Tibial nerve (tissue), 4 donors: ENCODE measurements at regions not wholly inside any gene's neighbourhood (a gene's known extent, or its start where the extent isn't known, plus 50 kb on each side); places are given as distances from the start of the nearest gene placed in this dataset.
"Not testable (repeated sequence)": the region's sequence is repeated elsewhere in the genome, so short reads cannot be mapped to it uniquely, and the experiment has no call there.

Source experiments
- DNase-seq, 2 donors: peaks; one replicate each; pipeline ENCODE4 v3.0.0-alpha.2; 2019; ENCODE audit warnings: low spot score in 2 of 2
- H3K27ac ChIP-seq, 4 donors: fragments of 200-600 bp; sonication (generic) in 3 of 4; one replicate each; pipeline ENCODE4 v1.5.1; 2017 to 2019; ENCODE audit warnings: mild to moderate bottlenecking in 1 of 4
- H3K27me3 ChIP-seq, 2 donors: fragments of 200-600 bp; sonication (generic) in 1 of 2; one replicate each; pipeline versions ENCODE4 v1.5.1 to v1.6.0; 2017 to 2019
- H3K36me3 ChIP-seq, 3 donors: fragments of 200-600 bp; sonication (generic); one replicate each; pipeline ENCODE4 v1.5.1; 2018 to 2019
- H3K4me1 ChIP-seq, 4 donors: fragments of 200-600 bp; sonication (generic) in 3 of 4; one replicate each; pipeline ENCODE4 v1.5.1; 2017 to 2019
- H3K4me3 ChIP-seq, 4 donors: fragments of 200-600 bp; sonication (generic) in 3 of 4; one replicate each; pipeline ENCODE4 v1.5.1; 2017 to 2019; ENCODE audit warnings: mild to moderate bottlenecking in 1 of 4, moderate library complexity in 1 of 4
- H3K9me3 ChIP-seq, 4 donors: fragments of 200-600 bp; sonication (generic) in 3 of 4; one replicate each; pipeline ENCODE4 v1.5.1; 2017 to 2019
- EP300 ChIP-seq, 2 donors: sonication (generic); formaldehyde crosslinking; IDR thresholded peaks; one replicate each; pipeline ENCODE4 v1.6.1; 2017; ENCODE audit warnings: antibody characterized with exemption in 2 of 2, mild to moderate bottlenecking in 1 of 2
- POLR2A ChIP-seq, 2 donors: fragments of 450-650 bp; IDR thresholded peaks; one replicate each; pipeline ENCODE4 v1.6.1; 2017; ENCODE audit warnings: antibody characterized with exemption in 2 of 2, mild to moderate bottlenecking in 2 of 2, moderate library complexity in 2 of 2
- WGBS, 2 donors: methylation state at CpG; one replicate each; pipeline ENCODE4 v1.1.5; 2018; 5-methylcytosine and 5-hydroxymethylcytosine counted together
- TF ChIP-seq, protein P1 (sequence below), 5 experiments: fragments of 200-600 bp in 3 of 5; fragments of 450-650 bp in 2 of 5; sonication (generic) in 3 of 5; IDR thresholded peaks; one replicate each; pipeline ENCODE4 v1.5.1; 2016 to 2019; ENCODE audit warnings: antibody characterized with exemption in 5 of 5, mild to moderate bottlenecking in 3 of 5, moderate library complexity in 2 of 5

DNA sequence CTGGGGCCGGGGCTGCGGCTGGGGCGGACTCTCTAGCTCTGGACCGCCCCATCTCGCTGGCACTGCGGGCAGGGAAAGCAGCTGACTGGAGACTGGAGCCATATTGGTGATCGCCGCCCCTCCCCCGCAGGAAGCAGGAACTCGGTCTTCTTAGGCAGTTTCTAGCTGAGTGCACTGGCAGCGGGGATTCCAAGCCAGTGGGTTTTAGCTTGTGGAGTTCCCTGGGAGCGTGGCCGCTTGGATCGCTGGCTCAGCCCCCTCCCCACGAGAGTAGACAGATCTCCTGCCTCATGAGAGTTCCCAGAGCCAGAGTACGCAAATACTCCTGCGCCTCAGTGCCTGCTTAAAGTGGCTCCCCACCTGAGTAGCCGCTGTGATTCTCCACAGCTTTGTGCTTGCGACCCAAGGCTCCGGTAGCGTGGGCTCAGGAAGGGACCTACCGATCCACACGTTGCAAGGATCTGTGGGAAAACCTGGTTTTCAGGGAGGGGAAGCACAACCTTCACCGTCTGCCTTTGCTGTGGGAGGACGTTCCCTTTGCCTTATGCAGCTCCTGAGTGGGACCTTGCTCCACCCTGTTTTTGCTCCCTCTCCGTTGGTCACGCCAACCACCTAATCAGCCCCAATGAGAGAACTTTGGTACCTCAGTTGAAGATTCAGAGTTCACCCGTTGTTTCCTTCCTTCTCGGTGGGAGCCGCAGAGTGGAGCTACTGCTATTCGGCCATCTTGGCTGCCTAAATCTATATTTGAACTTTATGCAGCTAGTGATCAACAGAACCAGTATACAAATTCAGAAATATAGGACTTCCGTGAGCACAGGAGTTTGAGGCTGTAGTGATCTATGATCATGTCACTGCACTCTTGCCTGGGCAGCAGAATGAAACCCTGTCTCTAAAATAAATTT is 803.9 kb upstream of the PCDH10 start:
- H3K4me1 ChIP-seq, result no peaks in the 10 kb centered on the region
- no peaks in the 10 kb centered on the region for H3K27me3 ChIP-seq

DNA sequence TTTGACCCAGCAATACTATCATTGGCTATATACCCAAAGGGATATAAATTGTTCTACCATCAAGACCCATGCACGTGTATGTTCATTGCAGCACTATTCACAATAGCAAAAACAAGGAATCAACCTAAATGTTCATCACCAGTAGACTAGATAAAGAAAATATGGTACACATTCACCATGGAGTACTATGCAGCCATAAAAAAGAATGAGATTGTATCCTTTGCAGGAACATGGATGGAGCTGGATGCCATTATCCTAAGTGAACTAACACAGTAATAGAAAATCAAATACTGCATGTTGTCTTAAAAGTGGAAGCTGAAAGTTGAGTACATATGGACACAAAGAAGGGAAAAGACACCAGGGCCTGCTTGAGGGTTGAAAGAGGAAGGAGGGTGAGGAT is 803.1 kb upstream of the PCDH10 start:
- Histone ChIP-seq H3K27ac (no peak overlapping the region), H3K27me3 (no peaks in the 10 kb centered on the region), H3K4me3 (no peak overlapping the region), H3K36me3 (no peaks in the 10 kb centered on the region), H3K4me1 (no peaks in the 10 kb centered on the region), H3K9me3 (peaks cover 0 to 14% (median 0%) of the 10 kb centered on the region in 4 donors)
- TF ChIP-seq EP300 (IDR thresholded peaks at IDR 0.05), result no peak
- TF ChIP-seq, protein P1, sequence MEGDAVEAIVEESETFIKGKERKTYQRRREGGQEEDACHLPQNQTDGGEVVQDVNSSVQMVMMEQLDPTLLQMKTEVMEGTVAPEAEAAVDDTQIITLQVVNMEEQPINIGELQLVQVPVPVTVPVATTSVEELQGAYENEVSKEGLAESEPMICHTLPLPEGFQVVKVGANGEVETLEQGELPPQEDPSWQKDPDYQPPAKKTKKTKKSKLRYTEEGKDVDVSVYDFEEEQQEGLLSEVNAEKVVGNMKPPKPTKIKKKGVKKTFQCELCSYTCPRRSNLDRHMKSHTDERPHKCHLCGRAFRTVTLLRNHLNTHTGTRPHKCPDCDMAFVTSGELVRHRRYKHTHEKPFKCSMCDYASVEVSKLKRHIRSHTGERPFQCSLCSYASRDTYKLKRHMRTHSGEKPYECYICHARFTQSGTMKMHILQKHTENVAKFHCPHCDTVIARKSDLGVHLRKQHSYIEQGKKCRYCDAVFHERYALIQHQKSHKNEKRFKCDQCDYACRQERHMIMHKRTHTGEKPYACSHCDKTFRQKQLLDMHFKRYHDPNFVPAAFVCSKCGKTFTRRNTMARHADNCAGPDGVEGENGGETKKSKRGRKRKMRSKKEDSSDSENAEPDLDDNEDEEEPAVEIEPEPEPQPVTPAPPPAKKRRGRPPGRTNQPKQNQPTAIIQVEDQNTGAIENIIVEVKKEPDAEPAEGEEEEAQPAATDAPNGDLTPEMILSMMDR (IDR thresholded peaks at IDR 0.05), result no peak
- TF ChIP-seq POLR2A (IDR thresholded peaks at IDR 0.05), result no peak
- 94 to 95% methylated on average over 1 of the region's 1 CpG for WGBS, 2 donors
- DNase-seq, result no peak

More for the DNA sequence above, 803.9 kb upstream of the PCDH10 start:
- Histone ChIP-seq H3K4me3 (no peak overlapping the region), H3K27ac (no peak overlapping the region), H3K9me3 (peaks cover 0 to 14% (median 0%) of the 10 kb centered on the region in 4 donors), H3K36me3 (no peaks in the 10 kb centered on the region)
- DNase-seq, result no peak
- 95 to 97% methylated on average over 25 to 29 of the region's 32 CpGs for WGBS, 2 donors
- no peak for TF ChIP-seq POLR2A (IDR thresholded peaks at IDR 0.05)
- no peak for TF ChIP-seq EP300 (IDR thresholded peaks at IDR 0.05)
- TF ChIP-seq, protein P1 (IDR thresholded peaks at IDR 0.05), result no peak

DNA sequence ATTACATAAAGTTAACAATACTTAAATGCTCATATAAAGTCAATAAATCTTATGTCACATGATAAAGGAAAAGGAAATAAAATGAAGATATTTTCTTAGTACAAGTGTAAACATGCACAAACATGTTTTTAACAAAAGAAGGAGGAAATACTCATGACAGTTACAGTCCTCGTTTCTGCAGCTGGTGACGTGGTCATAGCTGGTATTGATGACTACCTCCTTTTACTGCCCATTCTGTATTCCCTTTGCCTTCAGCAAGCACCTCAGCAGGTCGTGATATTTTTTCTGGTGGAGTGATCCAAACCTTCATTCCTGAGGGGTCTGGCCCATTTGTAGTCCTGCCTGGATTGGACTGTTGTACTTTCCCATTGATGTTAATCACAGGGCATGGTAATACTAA is 797.5 kb upstream of the PCDH10 start:
- not testable (repeated sequence) for H3K27ac ChIP-seq, H3K36me3 ChIP-seq, H3K4me3 ChIP-seq, H3K4me1 ChIP-seq, DNase-seq, H3K27me3 ChIP-seq
- WGBS, 2 donors, result 77 to 82% methylated on average over 3 of the region's 3 CpGs
- peaks cover 0 to 15% (median 0%) of the 10 kb centered on the region in 4 donors for H3K9me3 ChIP-seq

DNA sequence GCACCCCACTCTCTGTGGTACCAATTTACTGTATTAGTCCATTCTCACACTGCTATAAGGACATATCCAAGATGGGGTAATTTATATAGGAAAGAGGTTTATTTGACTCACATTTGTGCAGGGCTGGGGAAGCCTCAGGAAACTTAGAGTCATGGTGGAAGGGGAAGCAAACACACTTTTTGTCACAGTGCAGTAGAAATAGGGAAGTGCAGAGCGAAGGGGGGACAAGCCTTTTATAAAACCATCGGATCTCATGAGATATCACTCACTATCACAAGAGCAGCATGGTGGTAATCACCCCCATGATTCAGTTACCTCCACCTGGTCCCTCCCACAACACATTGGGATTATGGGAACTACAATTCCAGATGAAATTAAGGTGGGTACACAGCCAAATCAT is 766.9 kb upstream of the PCDH10 start:
- Histone ChIP-seq H3K27ac (no peak overlapping the region), H3K9me3 (no peaks in the 10 kb centered on the region), H3K27me3 (no peaks in the 10 kb centered on the region), H3K4me1 (no peaks in the 10 kb centered on the region), H3K4me3 (no peak overlapping the region), H3K36me3 (no peaks in the 10 kb centered on the region)
- 84 to 96% methylated on average over 2 of the region's 2 CpGs for WGBS, 2 donors
- no peak for TF ChIP-seq POLR2A (IDR thresholded peaks at IDR 0.05)
- TF ChIP-seq, protein P1 (IDR thresholded peaks at IDR 0.05), result no peak
- TF ChIP-seq EP300 (IDR thresholded peaks at IDR 0.05), result no peak
- no peak for DNase-seq

DNA sequence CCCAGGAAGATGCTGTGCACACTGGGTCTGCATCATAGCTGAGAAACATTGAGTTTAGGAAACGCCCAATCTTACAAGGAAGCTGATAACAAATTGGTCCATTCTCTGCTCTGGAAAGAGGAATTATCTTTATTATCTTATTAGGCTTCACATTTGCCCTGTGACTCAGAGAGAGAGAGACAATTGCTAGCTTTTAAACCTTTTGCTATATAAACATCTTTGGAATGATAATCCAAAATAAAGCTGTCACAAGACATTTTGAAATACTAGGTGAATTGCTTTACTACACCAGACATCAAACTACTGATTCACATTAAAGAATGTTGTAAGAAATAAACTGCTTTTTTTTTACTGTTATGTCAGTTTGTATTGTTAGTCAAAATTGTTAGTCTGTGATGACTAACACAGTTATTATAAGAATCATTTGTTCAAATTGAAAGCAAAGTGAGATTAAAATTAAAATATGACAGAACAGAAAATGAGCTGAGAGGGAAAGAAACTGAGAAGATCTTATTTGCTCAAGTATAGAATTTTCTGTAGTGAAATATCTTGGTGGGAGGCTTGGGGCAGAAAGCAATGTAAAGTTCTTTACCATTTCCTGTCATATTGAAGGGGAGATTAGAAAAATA is 765.4 kb upstream of the PCDH10 start:
- H3K4me3 ChIP-seq, result no peak overlapping the region
- no peak overlapping the region for H3K27ac ChIP-seq
- no peaks in the 10 kb centered on the region for H3K36me3 ChIP-seq
- H3K9me3 ChIP-seq, result no peaks in the 10 kb centered on the region
- no peak for TF ChIP-seq POLR2A (IDR thresholded peaks at IDR 0.05)
- TF ChIP-seq, protein P1 (IDR thresholded peaks at IDR 0.05), result no peak
- TF ChIP-seq EP300 (IDR thresholded peaks at IDR 0.05), result no peak
- no peaks in the 10 kb centered on the region for H3K4me1 ChIP-seq
- WGBS, 2 donors, result 52 to 63% methylated on average over 1 of the region's 1 CpG
- H3K27me3 ChIP-seq, result no peaks in the 10 kb centered on the region
- DNase-seq, result no peak
